ENCODE measurements at regions not wholly inside any gene's neighbourhood (a gene's known extent, or its start where the extent isn't known, plus 50 kb on each side); places are given as distances from the start of the nearest gene placed in this dataset.
"Not testable (repeated sequence)": the region's sequence is repeated elsewhere in the genome, so short reads cannot be mapped to it uniquely, and the experiment has no call there.

GRCh38 chr16:80892395-80892794, 88.0 kb upstream of the CDYL2 start:
- not testable (repeated sequence) for TF ChIP-seq CTCF, POLR2A (IDR thresholded peaks at IDR 0.05)

Data from tibial nerve (tissue), 3 donors.